Mesenchymal stem cell (in vitro differentiated cells and primary cell): ENCODE measurements at regions not wholly inside any gene's neighbourhood (a gene's known extent, or its start where the extent isn't known, plus 50 kb on each side); places are given as distances from the start of the nearest gene placed in this dataset.

Experiments used
- DNase-seq: peaks from one replicate; pipeline ENCODE4 v3.0.0-alpha.2; 2013
- H2AFZ ChIP-seq: one replicate; pipeline ENCODE4 v1.6.1; 2013; ENCODE audit warnings: low read depth, mild to moderate bottlenecking, control low read depth, inconsistent platforms, low read length, moderate library complexity
- H2AK5ac ChIP-seq: 2 replicates; pipeline ENCODE4 v1.6.1; 2013; ENCODE audit warnings: low read length, moderate library complexity, mild to moderate bottlenecking, inconsistent platforms; ENCODE audit not compliant: severe bottlenecking
- H2BK120ac ChIP-seq: one replicate; pipeline ENCODE4 v1.6.1; 2013; ENCODE audit warnings: low read depth, mild to moderate bottlenecking, inconsistent platforms, low read length, moderate library complexity
- H2BK12ac ChIP-seq, 2 experiments: one replicate each; pipeline ENCODE4 v1.6.1; 2013; ENCODE audit warnings: inconsistent platforms in 2 of 2, low read length in 2 of 2, mild to moderate bottlenecking in 2 of 2, moderate library complexity in 2 of 2, control low read depth in 1 of 2
- H2BK15ac ChIP-seq: one replicate; pipeline ENCODE4 v1.6.1; 2013; ENCODE audit warnings: mild to moderate bottlenecking, low read depth, inconsistent platforms; ENCODE audit not compliant: poor library complexity, severe bottlenecking
- H2BK5ac ChIP-seq: 2 replicates; pipeline ENCODE4 v1.6.1; 2013; ENCODE audit warnings: low read depth, mild to moderate bottlenecking, low read length, control low read depth, inconsistent platforms; ENCODE audit not compliant: poor library complexity, severe bottlenecking
- H3K14ac ChIP-seq, 2 experiments: one replicate each; pipeline ENCODE4 v1.6.1; 2013; ENCODE audit warnings: inconsistent platforms in 2 of 2, low read length in 2 of 2, control low read depth in 1 of 2, mild to moderate bottlenecking in 1 of 2, moderate library complexity in 1 of 2
- H3K18ac ChIP-seq, 2 experiments: one replicate each; pipeline ENCODE4 v1.6.1; 2013; ENCODE audit warnings: inconsistent platforms in 2 of 2, low read length in 2 of 2, control low read depth in 1 of 2, low read depth in 1 of 2, mild to moderate bottlenecking in 1 of 2
- H3K23ac ChIP-seq, 2 experiments: one replicate each; pipeline ENCODE4 v1.6.1; 2013; ENCODE audit warnings: inconsistent platforms in 2 of 2, low read length in 2 of 2, mild to moderate bottlenecking in 2 of 2, moderate library complexity in 2 of 2, control low read depth in 1 of 2
- H3K27ac ChIP-seq: 2 replicates; pipeline ENCODE4 v1.5.1; 2013; ENCODE audit warnings: mild to moderate bottlenecking, moderate library complexity, low read length, control low read depth, inconsistent platforms; ENCODE audit not compliant: poor library complexity, severe bottlenecking
- H3K27me3 ChIP-seq, 2 experiments: 2 replicates each; pipeline versions ENCODE4 v1.6.1 to v1.7.0; 2013; ENCODE audit warnings: low read length in 2 of 2, mild to moderate bottlenecking in 2 of 2, moderate library complexity in 2 of 2, control low read depth in 1 of 2, inconsistent platforms in 1 of 2; ENCODE audit not compliant: control insufficient read depth in 1 of 2, insufficient read depth in 1 of 2
- H3K36me3 ChIP-seq, 2 experiments: 2 replicates each; pipeline versions ENCODE4 v1.6.1 to v1.7.0; 2013; ENCODE audit warnings: low read length in 2 of 2, control low read depth in 1 of 2, inconsistent platforms in 1 of 2, low read depth in 1 of 2, mild to moderate bottlenecking in 1 of 2; ENCODE audit not compliant: insufficient read depth in 2 of 2, control insufficient read depth in 1 of 2
- H3K4ac ChIP-seq, 2 experiments: one replicate each; pipeline ENCODE4 v1.6.1; 2013; ENCODE audit warnings: inconsistent platforms in 2 of 2, low read length in 2 of 2, mild to moderate bottlenecking in 2 of 2, moderate library complexity in 2 of 2, control low read depth in 1 of 2, low read depth in 1 of 2
- H3K4me1 ChIP-seq: 2 replicates; pipeline ENCODE4 v1.6.1; 2013; ENCODE audit warnings: low read depth, low read length, control low read depth; ENCODE audit not compliant: control insufficient read depth, insufficient read depth
- H3K4me2 ChIP-seq: 2 replicates; pipeline ENCODE4 v1.6.1; 2013; ENCODE audit warnings: low read length, mild to moderate bottlenecking, inconsistent platforms; ENCODE audit not compliant: poor library complexity, severe bottlenecking
- H3K4me3 ChIP-seq, 2 experiments: 2 replicates each; pipeline versions ENCODE4 v1.5.1 to v1.7.0; 2013; ENCODE audit warnings: low read length in 2 of 2, mild to moderate bottlenecking in 2 of 2, control low read depth in 1 of 2, low read depth in 1 of 2; ENCODE audit not compliant: insufficient read depth in 1 of 2
- H3K79me1 ChIP-seq: replicated peaks from 2 replicates; pipeline ENCODE4 v1.6.1; 2013; ENCODE audit warnings: mild to moderate bottlenecking, control low read depth, low read length, inconsistent platforms; ENCODE audit not compliant: poor library complexity, severe bottlenecking
- H3K9ac ChIP-seq: 2 replicates; pipeline ENCODE4 v1.7.0; 2013; ENCODE audit warnings: mild to moderate bottlenecking, low read length, moderate library complexity
- H3K9me3 ChIP-seq: 2 replicates; pipeline ENCODE4 v1.7.0; 2013; ENCODE audit warnings: mild to moderate bottlenecking, low read length; ENCODE audit not compliant: control insufficient read depth
- H4K8ac ChIP-seq: one replicate; pipeline ENCODE4 v1.6.1; 2013; ENCODE audit warnings: inconsistent platforms, mild to moderate bottlenecking, low read length, moderate library complexity
- H4K91ac ChIP-seq: one replicate; pipeline ENCODE4 v1.6.1; 2013; ENCODE audit warnings: mild to moderate bottlenecking, low read length, inconsistent platforms
- WGBS: methylation state at CpG from one replicate; pipeline ENCODE4 v1.1.7; 2013; ENCODE audit warnings: mixed read lengths; 5-methylcytosine and 5-hydroxymethylcytosine counted together

- no peak overlapping the region for H2BK12ac ChIP-seq
- H3K4ac ChIP-seq = no peak overlapping the region
- H3K9me3 ChIP-seq = no peaks in the 10 kb centered on the region
- H3K36me3 ChIP-seq = no peaks in the 10 kb centered on the region
- H3K27me3 ChIP-seq = no peaks in the 10 kb centered on the region
- peak; percentile 8 for DNase-seq
- no peaks in the 10 kb centered on the region for H3K79me1 ChIP-seq
- H3K4me1 ChIP-seq = no peaks in the 10 kb centered on the region
- H4K8ac ChIP-seq = no peak overlapping the region
- no peak overlapping the region for H3K4me2 ChIP-seq
- no peak overlapping the region for H2BK5ac ChIP-seq
- no peak overlapping the region for H3K27ac ChIP-seq
- no peak overlapping the region for H4K91ac ChIP-seq
- H3K9ac ChIP-seq = no peak overlapping the region
- WGBS = 100% methylated on average over 2 of the region's 2 CpGs
- no peak overlapping the region for H2AFZ ChIP-seq
- no peak overlapping the region for H3K4me3 ChIP-seq
- H3K18ac ChIP-seq = no peak overlapping the region
- no peak overlapping the region for H2AK5ac ChIP-seq
- H3K14ac ChIP-seq = no peak overlapping the region
- no peak overlapping the region for H3K23ac ChIP-seq
- H2BK15ac ChIP-seq = no peak overlapping the region
- H2BK120ac ChIP-seq = no peak overlapping the region
Measured at GRCh38 chr13:84865783-84866221, 933.4 kb downstream of the SLITRK6 start.

GRCh38 chr13:84864341-84864740 is 934.9 kb downstream of the SLITRK6 start:
- WGBS = 100% methylated on average over 1 of the region's 2 CpGs

DNA sequence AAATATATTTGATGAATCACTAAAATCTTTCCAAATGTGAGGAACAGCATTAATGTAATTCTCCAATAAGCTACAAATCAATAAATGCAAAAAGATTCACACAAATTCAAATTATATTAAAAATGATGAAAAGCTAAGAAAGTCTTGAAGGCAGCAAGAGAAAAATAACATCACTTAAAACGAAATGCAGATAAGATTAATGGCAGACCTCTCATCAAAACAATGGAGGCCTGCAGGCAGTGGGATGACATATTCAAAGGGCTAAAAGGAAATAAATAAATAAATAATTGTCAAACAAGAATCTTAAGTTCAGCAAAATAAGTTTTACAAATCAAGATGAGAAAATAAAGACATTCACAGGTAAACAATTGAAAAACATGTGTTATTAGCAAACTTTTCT is 952.1 kb downstream of the SLITRK6 start:
- H3K4ac ChIP-seq = no peak overlapping the region
- no CpG with 5 or more reads among the region's 1 CpG for WGBS
- no peaks in the 10 kb centered on the region for H3K9me3 ChIP-seq

More at GRCh38 chr13:84864341-84864740, 934.9 kb downstream of the SLITRK6 start:
- Histone ChIP-seq H4K91ac (no peak overlapping the region), H3K79me1 (no peaks in the 10 kb centered on the region), H3K4me3 (no peak overlapping the region), H3K4me1 (no peaks in the 10 kb centered on the region), H2BK15ac (no peak overlapping the region), H3K27me3 (no peaks in the 10 kb centered on the region), H2BK5ac (no peak overlapping the region), H2AFZ (no peak overlapping the region), H3K23ac (no peak overlapping the region), H2AK5ac (no peak overlapping the region), H3K9ac (no peak overlapping the region), H2BK120ac (no peak overlapping the region), H3K14ac (no peak overlapping the region), H3K27ac (no peak overlapping the region), H2BK12ac (no peak overlapping the region), H3K36me3 (no peaks in the 10 kb centered on the region), H3K18ac (no peak overlapping the region), H3K4ac (no peak overlapping the region), H3K9me3 (no peaks in the 10 kb centered on the region), H4K8ac (no peak overlapping the region), H3K4me2 (no peak overlapping the region)
- DNase-seq = no peak

GRCh38 chr13:84845907-84846619 is 953.2 kb downstream of the SLITRK6 start:
- H3K4me3 ChIP-seq = no peak overlapping the region
- H2BK15ac ChIP-seq = no peak overlapping the region
- H2AFZ ChIP-seq = no peak overlapping the region
- no peaks in the 10 kb centered on the region for H3K36me3 ChIP-seq
- H3K4me2 ChIP-seq = no peak overlapping the region
- no peak overlapping the region for H3K23ac ChIP-seq
- H3K4me1 ChIP-seq = no peaks in the 10 kb centered on the region
- H3K14ac ChIP-seq = no peak overlapping the region
- H4K8ac ChIP-seq = no peak overlapping the region
- H2BK5ac ChIP-seq = no peak overlapping the region
- H4K91ac ChIP-seq = no peak overlapping the region
- H3K79me1 ChIP-seq = no peaks in the 10 kb centered on the region
- no peak overlapping the region for H3K9ac ChIP-seq
- H3K18ac ChIP-seq = no peak overlapping the region
- WGBS = 52% methylated on average over 3 of the region's 4 CpGs
- no peaks in the 10 kb centered on the region for H3K27me3 ChIP-seq
- peak; percentile 12 for DNase-seq
- H2BK12ac ChIP-seq = no peak overlapping the region
- no peak overlapping the region for H3K4ac ChIP-seq
- no peak overlapping the region for H2AK5ac ChIP-seq
- no peak overlapping the region for H2BK120ac ChIP-seq
- H3K27ac ChIP-seq = no peak overlapping the region
- H3K9me3 ChIP-seq = no peaks in the 10 kb centered on the region

More for the DNA sequence above, 952.1 kb downstream of the SLITRK6 start:
- H3K9ac ChIP-seq = no peak overlapping the region
- no peaks in the 10 kb centered on the region for H3K4me1 ChIP-seq
- no peaks in the 10 kb centered on the region for H3K79me1 ChIP-seq
- H3K4me3 ChIP-seq = no peak overlapping the region
- H2BK120ac ChIP-seq = no peak overlapping the region
- H3K36me3 ChIP-seq = no peaks in the 10 kb centered on the region
- H2AFZ ChIP-seq = no peak overlapping the region
- no peak for DNase-seq
- no peak overlapping the region for H2BK12ac ChIP-seq
- H3K23ac ChIP-seq = no peak overlapping the region
- H3K18ac ChIP-seq = no peak overlapping the region
- no peaks in the 10 kb centered on the region for H3K27me3 ChIP-seq
- no peak overlapping the region for H3K27ac ChIP-seq
- no peak overlapping the region for H2BK15ac ChIP-seq
- H2BK5ac ChIP-seq = no peak overlapping the region
- no peak overlapping the region for H4K8ac ChIP-seq
- H2AK5ac ChIP-seq = no peak overlapping the region
- no peak overlapping the region for H3K14ac ChIP-seq
- no peak overlapping the region for H4K91ac ChIP-seq
- no peak overlapping the region for H3K4me2 ChIP-seq
